HepG2 (cell line): ENCODE measurements at regions not wholly inside any gene's neighbourhood (a gene's known extent, or its start where the extent isn't known, plus 50 kb on each side); places are given as distances from the start of the nearest gene placed in this dataset.

Source experiments
- ATAC-seq: fragments of 200-7000 bp; cut with Tn5 transposase; 3 replicates; pipeline ENCODE4 v1.9.1; 2020; ENCODE audit warnings: mild to moderate bottlenecking, moderate library complexity
- BruUV-seq: library from RNA; stranded (reverse); fragments of 400-500 nt; replicated peaks from 2 replicates; lab custom pipeline; 2021; lab: Mats Ljungman, UMichigan
- CTCF ChIA-PET: fragments of 300-600 bp; formaldehyde crosslinking; extraction: SDS; loops from one replicate; lab custom pipeline; 2021; ENCODE audit warnings: low total read pairs, inconsistent platforms, low intra/inter-chr PET ratio; lab: Yijun Ruan, JAX
- POLR2A ChIA-PET: fragments of 350-600 bp; sonication (Branson Sonifier 250); formaldehyde crosslinking; loops from one replicate; lab custom pipeline; 2020; ENCODE audit warnings: antibody characterized with exemption, inconsistent platforms; lab: Yijun Ruan, JAX
- DNase-seq: peaks from one replicate; pipeline ENCODE4 v3.0.0-alpha.2; 2015; ENCODE audit warnings: low spot score
- FAIRE-seq: peaks from 3 replicates; lab custom pipeline; 2011; peaks lifted over from hg19 to GRCh38; lab: Jason Lieb, UNC
- H2AFZ ChIP-seq: one replicate; pipeline ENCODE4 v1.6.1; 2011; ENCODE audit warnings: low read length, inconsistent platforms
- H3K27ac ChIP-seq: fragments of 300-600 bp; 3 replicates; pipeline ENCODE4 v1.8.0; 2011; ENCODE audit warnings: mixed run types, mild to moderate bottlenecking, mixed read lengths, low read length, inconsistent platforms; ENCODE audit not compliant: insufficient read depth; ENCODE audit errors: extremely low read length
- H3K27me3 ChIP-seq, 2 experiments: fragments of 200-600 bp in 1 of 2; 2 replicates in 1 of 2; 3 replicates in 1 of 2; pipeline versions ENCODE4 v1.6.0 to v1.8.0; 2011; ENCODE audit warnings: low read length in 2 of 2, mild to moderate bottlenecking in 2 of 2, moderate library complexity in 2 of 2, inconsistent platforms in 1 of 2; ENCODE audit not compliant: insufficient read depth in 2 of 2, control insufficient read depth in 1 of 2
- H3K36me3 ChIP-seq, 2 experiments: fragments of 200-600 bp in 1 of 2; replicated peaks in 1 of 2; 2 replicates in 1 of 2; 3 replicates in 1 of 2; pipeline versions ENCODE4 v1.5.1 to v1.8.0; 2011; ENCODE audit warnings: low read length in 2 of 2, inconsistent platforms in 1 of 2; ENCODE audit not compliant: insufficient read depth in 2 of 2, control insufficient read depth in 1 of 2
- H3K4me1 ChIP-seq: 2 replicates; pipeline ENCODE4 v1.5.1; 2012; ENCODE audit warnings: low read length, inconsistent platforms; ENCODE audit not compliant: insufficient read depth
- H3K4me2 ChIP-seq: 2 replicates; pipeline ENCODE4 v1.6.0; 2011; ENCODE audit warnings: low read depth, low read length, inconsistent platforms
- H3K4me3 ChIP-seq, 3 experiments: fragments of 200-600 bp in 1 of 3; sonication (generic), shearing (Covaris generic) in 1 of 3; replicated peaks in 1 of 3; 2 replicates each; pipeline ENCODE4 v1.5.1; 2011 to 2016; ENCODE audit warnings: low read length in 3 of 3, inconsistent platforms in 2 of 3, low read depth in 2 of 3, mild to moderate bottlenecking in 2 of 3, control low read depth in 1 of 3, mixed read lengths in 1 of 3; ENCODE audit not compliant: insufficient read depth in 1 of 3
- H3K79me2 ChIP-seq: one replicate; pipeline ENCODE4 v1.6.1; 2011; ENCODE audit warnings: low read length, inconsistent platforms; ENCODE audit not compliant: insufficient read depth
- H3K9ac ChIP-seq: 2 replicates; pipeline ENCODE4 v1.6.0; 2011; ENCODE audit warnings: mild to moderate bottlenecking, low read depth, low read length, inconsistent platforms; ENCODE audit not compliant: insufficient read depth
- H3K9me3 ChIP-seq: 2 replicates; pipeline ENCODE4 v1.5.1; 2012; ENCODE audit warnings: mild to moderate bottlenecking, low read length
- H4K20me1 ChIP-seq: 2 replicates; pipeline ENCODE4 v1.6.0; 2011; ENCODE audit warnings: inconsistent platforms, mild to moderate bottlenecking, low read length, moderate library complexity; ENCODE audit not compliant: insufficient read depth
- CHD2 ChIP-seq: IDR thresholded peaks from 2 replicates; pipeline ENCODE4 v1.6.1; 2011; ENCODE audit warnings: low read depth, low read length, improper control_type of control experiment
- KDM5B ChIP-seq: sonication (generic); formaldehyde crosslinking; IDR thresholded peaks from 2 replicates; pipeline ENCODE4 v1.4.0; 2020; ENCODE audit warnings: missing genetic modification reagents, mild to moderate bottlenecking, borderline replicate concordance
- MIER3 ChIP-seq: IDR thresholded peaks from 2 replicates; pipeline ENCODE4 v1.6.1; 2016; ENCODE audit warnings: missing compliant biosample characterization, borderline replicate concordance
- NCOR1 ChIP-seq: fragments of 200-600 bp; sonication (generic); IDR thresholded peaks from 2 replicates; pipeline ENCODE4 v1.7.0; 2017; ENCODE audit warnings: antibody characterized with exemption, low read length, borderline replicate concordance
- NFKB2 ChIP-seq: sonication (generic); formaldehyde crosslinking; IDR thresholded peaks from 2 replicates; pipeline ENCODE4 v1.4.0; 2020; ENCODE audit warnings: missing genetic modification reagents, borderline replicate concordance
- NFRKB ChIP-seq: fragments of 450-650 bp; IDR thresholded peaks from 2 replicates; pipeline ENCODE4 v1.6.1; 2017
- UBTF ChIP-seq: sonication (generic); formaldehyde crosslinking; IDR thresholded peaks from 2 replicates; pipeline ENCODE4 v1.4.0; 2020; ENCODE audit warnings: mild to moderate bottlenecking, missing genetic modification reagents
- XRCC5 ChIP-seq: fragments of 200-400 bp; formaldehyde crosslinking; optimal IDR thresholded peaks from 2 replicates; pipeline ENCODE3; 2017; ENCODE audit warnings: mild to moderate bottlenecking, low read length
- ZNF256 ChIP-seq: sonication (generic); formaldehyde crosslinking; conservative IDR thresholded peaks from 2 replicates; pipeline ENCODE4 v1.4.0; 2020; ENCODE audit warnings: missing genetic modification reagents
- ZNF83 ChIP-seq: sonication (generic); formaldehyde crosslinking; IDR thresholded peaks from 2 replicates; pipeline ENCODE4 v1.4.0; 2020; ENCODE audit warnings: missing genetic modification reagents, mild to moderate bottlenecking, borderline replicate concordance
- WGBS: methylation state at CpG from one replicate; pipeline ENCODE4 v1.1.6; 2017; ENCODE audit warnings: low lambda C conversion rate; 5-methylcytosine and 5-hydroxymethylcytosine counted together
- in situ Hi-C: cut with HindIII; loops from 2 replicates; pipeline ENCODE4 v1.10.0; 2017; ENCODE audit warnings: low pct_unique_long_range_greater_than_20kb; ENCODE audit not compliant: extremely low pct_ligation_motif_present
- intact Hi-C: fragments of 100-400 bp; cut with micrococcal nuclease; formaldehyde crosslinking; loops from one replicate; pipeline ENCODE4 v1.10.0; 2022; ENCODE audit not compliant: unreplicated experiment

- CTCF ChIA-PET: no interaction called here
- WGBS: 17% methylated on average over 9 of the region's 12 CpGs
- no peak for TF ChIP-seq ZNF83 (CRISPR knock-in tag)
- no peak for TF ChIP-seq NFKB2
- TF ChIP-seq UBTF (CRISPR knock-in tag): no peak
- TF ChIP-seq CHD2: no peak
- TF ChIP-seq KDM5B: no peak
- no peak for TF ChIP-seq XRCC5
- no peak for TF ChIP-seq NFRKB
- TF ChIP-seq ZNF256 (CRISPR knock-in tag): no peak
- TF ChIP-seq NCOR1: no peak
- no peak for TF ChIP-seq MIER3 (CRISPR knock-in tag)
- TF ChIP-seq, all 625 proteins: peak for 0
- Histone ChIP-seq H3K9ac (no peak overlapping the region), H3K27me3 (no peaks in the 10 kb centered on the region; a peak in 1 of 5 replicates), H3K4me1 (no peaks in the 10 kb centered on the region), H3K9me3 (no peaks in the 10 kb centered on the region), H3K4me2 (no peak overlapping the region), H3K4me3 (no peak overlapping the region), H3K36me3 (no peaks in the 10 kb centered on the region), H3K27ac (no peak overlapping the region), H4K20me1 (no peaks in the 10 kb centered on the region), H2AFZ (no peak overlapping the region), H3K79me2 (no peaks in the 10 kb centered on the region)
- ATAC-seq (no peak), FAIRE-seq (no peak), DNase-seq (no peak)
- no TSS peak for BruUV-seq
- POLR2A ChIA-PET: no interaction called here
- in situ Hi-C loops: no loop called here
- intact Hi-C loops: no loop called here
Observed at GRCh38 chr7:32259931-32260596, 189.9 kb upstream of the PDE1C start.
